ENCODE measurements at regions not wholly inside any gene's neighbourhood (a gene's known extent, or its start where the extent isn't known, plus 50 kb on each side); places are given as distances from the start of the nearest gene placed in this dataset.

DNA sequence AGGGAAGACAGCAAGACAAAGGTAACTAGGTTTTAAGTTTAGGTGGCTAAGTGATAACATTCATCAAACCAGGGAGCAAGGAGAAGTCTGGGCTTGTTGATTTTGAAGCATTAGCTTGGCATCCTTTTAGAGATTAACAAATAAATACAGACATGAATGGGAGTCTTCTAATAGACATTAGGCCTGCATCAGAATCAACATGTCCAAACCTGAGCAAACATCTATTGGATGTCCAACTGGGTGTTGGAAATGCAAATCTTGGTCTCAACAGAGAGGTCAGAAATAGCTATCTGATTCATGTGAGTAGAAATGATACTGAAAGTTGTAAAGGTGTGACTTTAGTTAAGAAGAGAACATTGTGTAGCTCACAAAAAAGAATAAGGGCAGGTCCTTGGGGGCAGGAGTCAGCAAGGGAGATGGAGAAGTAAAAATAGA lies 85.5 kb upstream of the RND3 start:
- no peak for DNase-seq

- no peak for DNase-seq
Observed at GRCh38 chr2:150572194-150572766, 84.8 kb upstream of the RND3 start.

GRCh38 chr2:150571121-150571520 lies 83.7 kb upstream of the RND3 start:
- DNase-seq: no peak

DNA sequence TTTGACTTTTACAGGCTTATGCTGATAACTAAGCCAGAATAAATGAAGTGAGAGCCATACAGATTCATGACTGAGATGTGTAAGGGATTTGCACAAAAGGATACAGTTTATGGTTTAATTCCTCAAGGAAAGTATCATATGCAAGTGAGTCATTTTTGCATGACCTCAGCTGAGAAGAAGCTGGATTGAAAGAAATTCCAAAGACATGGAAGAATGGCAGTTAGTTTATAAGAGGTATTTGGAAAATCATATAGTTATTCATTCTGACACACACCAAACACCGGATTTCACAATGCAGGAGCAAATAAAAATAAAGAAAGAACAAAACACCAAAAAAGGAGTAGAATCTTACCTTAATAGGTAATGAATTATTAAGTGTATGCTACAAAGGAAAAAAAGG lies 83.2 kb upstream of the RND3 start:
- DNase-seq: no peak

- no peak for DNase-seq
Observed at GRCh38 chr2:150569761-150570160, 82.3 kb upstream of the RND3 start.

DNA sequence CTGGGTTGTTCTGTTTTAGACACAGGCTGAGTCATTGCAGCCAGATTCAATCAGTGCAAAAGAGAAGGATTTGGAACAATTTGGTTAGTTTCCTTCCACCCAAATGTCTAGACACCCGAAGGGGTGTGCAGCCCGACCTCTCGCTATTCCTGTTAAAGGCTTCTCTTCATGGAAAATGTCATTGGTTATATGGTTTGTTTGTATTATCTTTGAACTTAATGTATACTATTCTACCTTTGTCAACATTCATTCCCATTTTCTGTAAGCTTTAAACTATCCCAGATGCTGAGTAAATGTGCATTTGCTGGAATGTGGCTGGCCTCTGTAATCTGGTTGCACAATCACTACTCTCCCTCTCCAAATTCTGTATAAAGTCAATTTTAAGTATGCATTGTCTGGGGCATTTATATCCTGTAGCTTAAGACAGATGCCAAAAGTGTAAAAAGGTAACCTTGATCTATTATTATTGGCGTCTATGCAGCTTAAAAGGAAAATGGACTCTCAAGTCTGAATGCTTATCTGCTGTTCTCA lies 80.4 kb upstream of the RND3 start:
- DNase-seq: no peak

DNA sequence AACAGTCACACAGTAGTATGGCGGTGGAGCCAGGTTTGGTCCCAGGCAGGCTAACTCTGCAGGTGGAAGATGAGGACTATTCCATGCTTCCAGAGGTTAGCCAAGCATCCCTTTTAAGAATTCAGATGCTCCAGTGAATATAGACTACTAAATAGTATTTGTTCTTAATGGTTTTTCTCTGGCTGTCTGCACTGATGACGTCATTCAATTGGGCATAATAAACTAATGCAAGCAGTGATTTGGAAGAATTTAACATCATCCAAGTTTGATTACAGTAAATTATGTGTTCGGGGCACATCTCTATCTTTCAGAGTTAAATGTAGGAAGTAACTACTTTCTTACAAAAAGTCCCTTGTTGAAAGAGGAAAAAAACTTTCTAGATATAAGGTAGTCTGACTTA lies 78.8 kb upstream of the RND3 start:
- DNase-seq: no peak

- no peak for DNase-seq
Observed at GRCh38 chr2:150561076-150561475, 73.6 kb upstream of the RND3 start.

DNA sequence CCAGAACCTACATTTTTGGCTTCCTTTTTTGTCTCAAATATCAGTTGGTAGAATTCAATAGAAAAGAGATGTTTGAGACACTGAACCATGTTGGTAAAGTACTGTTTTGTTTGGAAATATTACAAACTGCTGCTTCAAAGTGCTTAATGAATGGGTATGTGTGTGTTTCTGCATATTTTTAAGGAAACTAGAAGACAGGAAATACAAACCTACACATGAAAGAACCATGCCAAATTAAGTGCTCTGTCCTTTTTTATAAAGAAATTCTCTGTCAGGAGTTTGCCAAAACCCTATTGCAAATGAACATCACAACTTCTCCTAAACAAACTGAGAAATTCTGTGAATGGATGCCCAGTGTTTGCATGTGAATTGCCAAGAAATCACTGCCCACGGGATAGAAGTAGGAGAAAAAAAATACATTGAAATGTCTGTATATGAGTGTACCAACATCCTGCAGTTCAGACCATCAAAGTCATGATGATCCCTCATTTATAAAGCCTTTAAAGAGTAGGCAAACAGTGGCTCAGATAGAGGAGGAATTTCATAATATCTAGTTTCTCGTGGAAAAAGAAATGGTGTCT lies 69.6 kb upstream of the RND3 start:
- DNase-seq: no peak

DNA sequence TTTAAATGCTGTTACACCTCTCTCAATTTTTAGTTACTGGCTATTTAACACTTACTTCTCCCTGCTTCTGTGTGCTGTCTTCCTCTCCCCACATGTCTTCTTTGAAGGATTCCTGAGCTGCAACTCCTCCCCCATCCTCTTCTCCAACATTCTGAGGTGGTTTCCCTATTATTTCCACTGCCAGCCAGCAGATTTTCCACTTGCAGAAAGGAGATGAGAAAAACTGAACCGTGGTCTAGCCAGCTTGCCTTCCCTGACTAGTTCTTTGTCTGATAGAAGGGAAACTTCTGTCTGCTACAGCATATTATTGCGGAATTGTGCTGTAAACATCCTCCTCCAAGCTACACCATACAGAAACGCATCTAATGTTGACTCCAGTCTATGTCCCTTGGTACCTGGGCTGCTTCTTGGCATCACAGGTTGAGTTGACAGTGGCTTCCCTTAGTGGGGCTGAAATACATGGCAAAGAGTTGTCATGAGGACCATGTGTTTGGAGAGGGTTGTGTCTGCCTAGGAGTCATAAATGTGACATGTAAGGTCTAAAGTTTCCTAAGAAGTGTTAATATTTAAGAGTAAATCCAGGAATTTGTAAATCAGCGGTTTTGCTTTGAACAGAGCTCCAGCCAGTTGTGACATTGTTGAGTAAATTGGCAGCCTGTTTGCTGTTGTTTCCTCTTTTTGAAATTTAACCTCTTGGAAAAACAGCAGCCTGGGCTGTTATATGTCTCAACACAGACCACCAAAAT lies 68.3 kb upstream of the RND3 start:
- DNase-seq: no peak

GRCh38 chr2:150554046-150554445 lies 66.6 kb upstream of the RND3 start:
- no peak for DNase-seq

GRCh38 chr2:150552041-150552820 lies 64.8 kb upstream of the RND3 start:
- no peak for DNase-seq

- DNase-seq: peak; percentile 29
Observed at GRCh38 chr2:150549381-150549780, 61.9 kb upstream of the RND3 start.

- peak; percentile 58 for DNase-seq
Observed at GRCh38 chr2:150548527-150548926, 61.1 kb upstream of the RND3 start.

DNA sequence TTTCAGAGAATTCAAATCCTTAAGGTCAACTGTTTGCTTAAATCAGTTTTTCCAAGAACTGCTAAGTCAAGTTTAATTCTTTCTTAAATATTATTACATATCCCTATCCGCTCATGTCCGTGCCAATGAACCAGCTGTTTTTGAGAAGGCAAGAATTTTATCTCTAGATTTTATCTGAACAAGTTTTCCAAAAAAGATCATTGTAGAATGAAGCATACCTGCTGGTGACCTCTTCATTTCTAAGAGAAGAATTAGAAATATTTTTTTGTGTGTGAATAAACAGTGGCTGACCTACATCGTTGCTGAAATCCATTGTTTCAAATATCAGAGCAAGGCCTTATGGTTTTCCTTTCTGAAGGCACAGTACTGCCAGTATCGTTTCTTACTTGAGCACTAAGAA lies 58.4 kb upstream of the RND3 start:
- DNase-seq: no peak

GRCh38 chr2:150544731-150545130 lies 57.3 kb upstream of the RND3 start:
- no peak for DNase-seq

- no peak for DNase-seq
Observed at GRCh38 chr2:150542692-150543091, 55.2 kb upstream of the RND3 start.

DNA sequence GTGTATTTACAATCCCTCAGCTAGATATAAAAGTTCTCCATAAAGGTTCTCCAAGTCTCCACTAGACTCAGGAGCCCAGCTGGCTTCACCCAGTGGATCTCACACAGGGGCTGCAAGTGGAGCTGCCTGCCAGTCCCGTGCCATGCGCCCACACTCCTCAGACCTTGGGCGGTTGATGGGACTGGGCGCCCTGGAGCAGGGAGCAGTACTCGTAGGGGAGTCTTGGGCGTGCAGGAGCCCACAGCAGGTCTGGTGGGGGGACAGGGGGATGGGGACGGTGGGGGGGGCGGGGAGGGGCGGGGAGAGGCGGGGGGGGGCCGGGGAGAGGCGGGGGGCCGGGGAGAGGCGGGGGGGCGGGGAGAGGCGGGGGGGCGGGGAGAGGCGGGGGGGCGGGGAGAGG lies 54.7 kb upstream of the RND3 start:
- no peak for DNase-seq

DNA sequence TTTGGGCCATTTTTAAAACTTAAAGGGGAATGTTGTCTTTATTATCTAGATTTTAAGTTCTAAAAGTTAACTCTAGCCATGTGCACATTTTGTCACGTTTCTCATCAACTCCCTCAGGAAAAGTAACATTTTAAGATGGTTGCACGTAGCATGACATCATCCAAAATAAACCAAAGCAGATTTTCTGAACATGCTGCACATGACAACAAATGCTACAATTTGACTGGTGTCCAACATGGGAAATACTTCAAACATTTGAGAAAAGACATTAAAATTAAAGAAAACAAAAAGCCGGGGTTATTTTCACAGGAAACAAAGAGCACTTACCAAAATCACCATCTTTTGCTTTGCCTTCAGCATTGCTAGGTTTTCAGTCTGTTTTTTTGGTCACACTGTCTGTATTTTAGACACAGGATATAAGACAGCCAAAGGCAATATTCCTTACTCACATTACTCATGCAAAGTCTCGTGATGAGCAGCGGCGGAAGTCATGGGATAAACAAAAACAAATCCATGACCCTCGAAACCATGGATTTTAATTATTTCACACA lies 51.3 kb upstream of the RND3 start:
- DNase-seq: no peak

Measured in NCI-H1105 treated with DMSO at 0.1 percent for 48 hours (cell line).